Uterus (tissue), 2 donors: ENCODE measurements at regions not wholly inside any gene's neighbourhood (a gene's known extent, or its start where the extent isn't known, plus 50 kb on each side); places are given as distances from the start of the nearest gene placed in this dataset.

ENCODE experiments used
- CTCF ChIP-seq, 4 experiments: fragments of 200-600 bp in 2 of 4; fragments of 450-650 bp in 2 of 4; sonication (generic) in 2 of 4; IDR thresholded peaks; one replicate each; pipeline ENCODE4 v1.5.1; 2016 to 2019; ENCODE audit warnings: antibody characterized with exemption in 4 of 4, mild to moderate bottlenecking in 2 of 4, moderate library complexity in 1 of 4
- POLR2A ChIP-seq, 2 donors: fragments of 450-650 bp; IDR thresholded peaks; one replicate each; pipeline ENCODE4 v1.6.1; 2016; ENCODE audit warnings: antibody characterized with exemption in 2 of 2, mild to moderate bottlenecking in 1 of 2, moderate library complexity in 1 of 2

DNA sequence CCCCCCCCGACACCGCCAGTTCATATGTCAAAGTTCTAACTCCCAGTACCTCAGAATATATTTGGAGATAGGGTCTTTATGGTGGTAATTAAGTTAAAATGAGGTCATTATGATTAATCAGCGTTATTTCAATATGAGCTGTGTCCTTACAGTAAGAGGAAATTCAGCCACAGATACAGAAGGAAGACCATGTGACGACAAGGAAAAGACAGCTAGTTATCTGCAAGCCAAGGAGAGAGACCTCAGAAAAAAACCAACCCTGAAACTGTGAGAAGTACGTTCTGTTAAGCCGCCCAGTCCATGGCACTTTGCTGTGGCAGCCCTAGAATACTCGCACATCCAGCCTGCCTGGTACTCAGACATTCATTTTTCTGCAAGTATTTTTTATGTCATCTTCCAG lies 62.3 kb upstream of the ARL8B start:
- TF ChIP-seq CTCF (IDR thresholded peaks at IDR 0.05) = no peak
- TF ChIP-seq POLR2A (IDR thresholded peaks at IDR 0.05) = no peak
